A673 (cell line): ENCODE measurements at regions not wholly inside any gene's neighbourhood (a gene's known extent, or its start where the extent isn't known, plus 50 kb on each side); places are given as distances from the start of the nearest gene placed in this dataset.

Experiments
- EZH2 ChIP-seq: fragments of 200-600 bp; sonication (generic); IDR thresholded peaks from 2 replicates; pipeline ENCODE4 v1.6.1; 2017; ENCODE audit warnings: borderline replicate concordance, low read depth, mild to moderate bottlenecking, mixed read lengths, antibody characterized with exemption, low read length; ENCODE audit not compliant: poor library complexity, severe bottlenecking
- TF ChIP-seq, protein P1 (sequence below): fragments of 300-800, 200-600 bp; sonication (generic); conservative IDR thresholded peaks from 2 replicates; pipeline ENCODE4 v1.5.1; 2017; ENCODE audit warnings: low read depth, mild to moderate bottlenecking, antibody characterized with exemption, low read length, moderate library complexity, mixed read lengths

DNA sequence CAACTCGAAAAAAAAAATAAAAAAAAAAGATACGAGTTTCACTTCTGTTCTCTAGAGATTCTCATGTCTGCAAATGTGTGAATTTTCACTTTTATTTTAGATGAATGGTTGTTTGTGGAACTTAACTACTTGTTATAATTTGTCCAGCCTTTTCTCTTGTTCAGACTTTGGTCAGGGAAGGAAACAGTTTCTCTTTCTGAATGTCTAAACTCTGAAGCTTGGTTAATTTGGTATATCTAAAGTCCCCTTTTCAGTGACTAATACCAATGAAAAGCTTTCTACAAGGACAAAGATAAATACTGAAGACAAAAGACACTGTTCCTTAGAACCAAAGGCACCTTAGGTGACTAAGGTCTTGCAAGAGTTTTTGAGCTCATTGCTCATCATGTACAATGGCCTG, 144.4 kb upstream of the PIEZO2 start:
- TF ChIP-seq, protein P1, sequence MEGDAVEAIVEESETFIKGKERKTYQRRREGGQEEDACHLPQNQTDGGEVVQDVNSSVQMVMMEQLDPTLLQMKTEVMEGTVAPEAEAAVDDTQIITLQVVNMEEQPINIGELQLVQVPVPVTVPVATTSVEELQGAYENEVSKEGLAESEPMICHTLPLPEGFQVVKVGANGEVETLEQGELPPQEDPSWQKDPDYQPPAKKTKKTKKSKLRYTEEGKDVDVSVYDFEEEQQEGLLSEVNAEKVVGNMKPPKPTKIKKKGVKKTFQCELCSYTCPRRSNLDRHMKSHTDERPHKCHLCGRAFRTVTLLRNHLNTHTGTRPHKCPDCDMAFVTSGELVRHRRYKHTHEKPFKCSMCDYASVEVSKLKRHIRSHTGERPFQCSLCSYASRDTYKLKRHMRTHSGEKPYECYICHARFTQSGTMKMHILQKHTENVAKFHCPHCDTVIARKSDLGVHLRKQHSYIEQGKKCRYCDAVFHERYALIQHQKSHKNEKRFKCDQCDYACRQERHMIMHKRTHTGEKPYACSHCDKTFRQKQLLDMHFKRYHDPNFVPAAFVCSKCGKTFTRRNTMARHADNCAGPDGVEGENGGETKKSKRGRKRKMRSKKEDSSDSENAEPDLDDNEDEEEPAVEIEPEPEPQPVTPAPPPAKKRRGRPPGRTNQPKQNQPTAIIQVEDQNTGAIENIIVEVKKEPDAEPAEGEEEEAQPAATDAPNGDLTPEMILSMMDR: no peak
- TF ChIP-seq EZH2: no peak
